ENCODE measurements at regions not wholly inside any gene's neighbourhood (a gene's known extent, or its start where the extent isn't known, plus 50 kb on each side); places are given as distances from the start of the nearest gene placed in this dataset.

- no peak for DNase-seq
These were observed 412.9 kb downstream of the ZSWIM6 start for GRCh38 chr5:61744690-61745619.

- no peak for DNase-seq
These were observed 414.9 kb downstream of the ZSWIM6 start for GRCh38 chr5:61746831-61747575.

GRCh38 chr5:61748121-61748520, 416.1 kb downstream of the ZSWIM6 start:
- no peak for DNase-seq

- no peak for DNase-seq
These were observed 416.6 kb downstream of the ZSWIM6 start for GRCh38 chr5:61748651-61749050.

GRCh38 chr5:61752588-61752987, 420.5 kb downstream of the ZSWIM6 start:
- no peak for DNase-seq

GRCh38 chr5:61754792-61755191, 422.7 kb downstream of the ZSWIM6 start:
- DNase-seq = no peak

GRCh38 chr5:61755726-61756222, 423.7 kb downstream of the ZSWIM6 start:
- no peak for DNase-seq

GRCh38 chr5:61758711-61759110, 426.7 kb downstream of the ZSWIM6 start:
- DNase-seq = no peak

GRCh38 chr5:61765471-61765870, 433.4 kb downstream of the ZSWIM6 start:
- no peak for DNase-seq

- no peak for DNase-seq
These were observed 434.1 kb downstream of the ZSWIM6 start for GRCh38 chr5:61766141-61766540.

GRCh38 chr5:61767231-61768080, 435.4 kb downstream of the ZSWIM6 start:
- no peak for DNase-seq

- DNase-seq = no peak
These were observed 436.7 kb downstream of the ZSWIM6 start for GRCh38 chr5:61768692-61769281.

GRCh38 chr5:61771062-61771461, 439.0 kb downstream of the ZSWIM6 start:
- DNase-seq = no peak

- DNase-seq = no peak
These were observed 439.8 kb downstream of the ZSWIM6 start for GRCh38 chr5:61771808-61772207.

GRCh38 chr5:61775901-61776300, 443.8 kb downstream of the ZSWIM6 start:
- no peak for DNase-seq

- no peak for DNase-seq
These were observed 445.2 kb downstream of the ZSWIM6 start for GRCh38 chr5:61777292-61777691.

- no peak for DNase-seq
These were observed 447.7 kb downstream of the ZSWIM6 start for GRCh38 chr5:61779743-61780142.

- no peak for DNase-seq
These were observed 451.4 kb downstream of the ZSWIM6 start for GRCh38 chr5:61783481-61783880.

GRCh38 chr5:61784341-61784740, 452.3 kb downstream of the ZSWIM6 start:
- no peak for DNase-seq

GRCh38 chr5:61788548-61788947, 456.5 kb downstream of the ZSWIM6 start:
- DNase-seq = no peak

GRCh38 chr5:61790007-61790406, 457.9 kb downstream of the ZSWIM6 start:
- no peak for DNase-seq

GRCh38 chr5:61790678-61791077, 458.6 kb downstream of the ZSWIM6 start:
- no peak for DNase-seq
